ENCODE measurements at regions not wholly inside any gene's neighbourhood (a gene's known extent, or its start where the extent isn't known, plus 50 kb on each side); places are given as distances from the start of the nearest gene placed in this dataset.
A peak's percentile ranks its signal among the peaks of the same experiment; 100 is the strongest.

DNA sequence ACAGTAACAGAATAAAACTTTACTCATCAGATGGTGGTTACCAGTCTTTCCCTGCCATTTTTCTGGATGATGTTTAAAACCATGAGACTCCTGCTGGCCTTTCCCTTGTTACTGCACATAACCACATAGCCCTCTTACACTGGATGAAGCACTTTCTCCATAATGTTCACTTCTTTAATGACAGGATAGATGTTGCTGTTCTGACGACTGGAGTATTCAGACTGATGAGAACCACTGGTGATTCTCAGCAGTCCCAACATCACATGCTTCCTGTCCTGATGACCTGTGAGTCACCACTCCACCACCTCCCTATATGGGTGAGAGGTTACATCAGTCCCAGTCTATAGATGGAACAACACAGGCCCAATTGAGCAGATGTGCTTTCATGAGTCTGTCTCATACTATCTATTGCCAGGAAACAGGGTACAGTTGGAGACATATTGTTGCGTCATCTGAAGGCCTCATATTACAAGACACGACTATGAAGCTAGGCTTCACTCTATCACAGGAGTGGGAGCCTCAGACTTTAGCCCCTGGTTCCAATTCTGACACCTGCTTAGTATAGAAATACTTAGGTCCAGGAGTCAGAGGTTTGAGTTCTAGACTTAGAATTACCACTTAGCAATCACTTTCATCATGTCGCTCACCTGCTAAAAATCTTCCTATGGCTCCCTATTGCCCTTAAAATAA is 145.7 kb upstream of the KLF7 start:
- no peaks in the 10 kb centered on the region for H3K4me1 ChIP-seq (ENCODE audit: control insufficient read depth in 4 of 4, insufficient read depth in 4 of 4, low read length in 3 of 4)
- no peaks in the 10 kb centered on the region for H3K36me3 ChIP-seq (ENCODE audit: control insufficient read depth in 4 of 4, insufficient read depth in 3 of 4, low read depth in 1 of 4, low read length in 3 of 4)
- no peak overlapping the region for H3K27ac ChIP-seq (ENCODE audit: low read depth in 1 of 2, low read length in 2 of 2)
- H3K9ac ChIP-seq (ENCODE audit: low read depth in 1 of 2, low read length in 2 of 2): no peak overlapping the region
- WGBS: 78% methylated on average over 4 of the region's 4 CpGs
- no peak overlapping the region for H3K4me3 ChIP-seq (ENCODE audit: low read depth in 1 of 3, low read length in 3 of 3)
- peaks cover 0 to 7% (median 0%) of the 10 kb centered on the region in 4 donors for H3K27me3 ChIP-seq (ENCODE audit: control insufficient read depth in 4 of 4, insufficient read depth in 4 of 4, low read length in 3 of 4)
- H3K9me3 ChIP-seq (ENCODE audit: control insufficient read depth in 4 of 4, low read length in 3 of 4): no peaks in the 10 kb centered on the region
- no peak for DNase-seq (ENCODE audit: low spot score)
- TF ChIP-seq RAD21 (IDR thresholded peaks at IDR 0.05) (peak; percentile 34 to 44), HNF4A (conservative IDR thresholded peaks at IDR 0.05) (peak in 1 of 2 donors; percentile 5), JUND (IDR thresholded peaks at IDR 0.05) (peak; percentile 58 to 78), RXRA (IDR thresholded peaks at IDR 0.05) (peak; percentile 13 to 64), GABPA (IDR thresholded peaks at IDR 0.05 in 1 of 2, conservative IDR thresholded peaks at IDR 0.05 in 1 of 2) (no peak)
- TF ChIP-seq, protein P1, sequence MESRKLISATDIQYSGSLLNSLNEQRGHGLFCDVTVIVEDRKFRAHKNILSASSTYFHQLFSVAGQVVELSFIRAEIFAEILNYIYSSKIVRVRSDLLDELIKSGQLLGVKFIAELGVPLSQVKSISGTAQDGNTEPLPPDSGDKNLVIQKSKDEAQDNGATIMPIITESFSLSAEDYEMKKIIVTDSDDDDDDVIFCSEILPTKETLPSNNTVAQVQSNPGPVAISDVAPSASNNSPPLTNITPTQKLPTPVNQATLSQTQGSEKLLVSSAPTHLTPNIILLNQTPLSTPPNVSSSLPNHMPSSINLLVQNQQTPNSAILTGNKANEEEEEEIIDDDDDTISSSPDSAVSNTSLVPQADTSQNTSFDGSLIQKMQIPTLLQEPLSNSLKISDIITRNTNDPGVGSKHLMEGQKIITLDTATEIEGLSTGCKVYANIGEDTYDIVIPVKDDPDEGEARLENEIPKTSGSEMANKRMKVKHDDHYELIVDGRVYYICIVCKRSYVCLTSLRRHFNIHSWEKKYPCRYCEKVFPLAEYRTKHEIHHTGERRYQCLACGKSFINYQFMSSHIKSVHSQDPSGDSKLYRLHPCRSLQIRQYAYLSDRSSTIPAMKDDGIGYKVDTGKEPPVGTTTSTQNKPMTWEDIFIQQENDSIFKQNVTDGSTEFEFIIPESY (IDR thresholded peaks at IDR 0.05): no peak

DNA sequence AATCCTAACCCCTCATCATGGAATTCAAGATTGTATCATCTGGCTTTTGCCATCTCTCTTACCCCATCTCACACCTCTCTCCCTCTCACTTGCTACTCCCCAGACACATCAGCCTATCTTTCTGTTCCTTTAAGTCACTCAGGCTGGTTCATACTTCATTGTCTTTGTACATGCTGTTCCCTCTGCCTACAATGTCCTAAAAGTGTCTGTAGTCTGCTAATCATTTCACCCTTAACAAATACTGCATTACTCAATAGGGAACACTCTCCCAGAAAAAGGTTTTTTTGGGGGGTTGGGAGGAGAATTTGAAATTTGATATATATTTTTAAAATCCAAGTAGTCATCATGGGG is 146.2 kb upstream of the KLF7 start:
- no peak overlapping the region for H3K4me3 ChIP-seq (ENCODE audit: low read depth in 1 of 3, low read length in 3 of 3)
- H3K9ac ChIP-seq (ENCODE audit: low read depth in 1 of 2, low read length in 2 of 2): no peak overlapping the region
- H3K4me1 ChIP-seq (ENCODE audit: control insufficient read depth in 4 of 4, insufficient read depth in 4 of 4, low read length in 3 of 4): peaks cover 0 to 3% (median under 1%) of the 10 kb centered on the region in 4 donors
- no peaks in the 10 kb centered on the region for H3K36me3 ChIP-seq (ENCODE audit: control insufficient read depth in 4 of 4, insufficient read depth in 3 of 4, low read depth in 1 of 4, low read length in 3 of 4)
- DNase-seq (ENCODE audit: low spot score): no peak
- H3K27ac ChIP-seq (ENCODE audit: low read depth in 1 of 2, low read length in 2 of 2): no peak overlapping the region
- H3K9me3 ChIP-seq (ENCODE audit: control insufficient read depth in 4 of 4, low read length in 3 of 4): no peaks in the 10 kb centered on the region
- TF ChIP-seq FOXA2 (IDR thresholded peaks at IDR 0.05) (no peak), RAD21 (IDR thresholded peaks at IDR 0.05) (no peak), JUND (IDR thresholded peaks at IDR 0.05) (no peak), SP1 (IDR thresholded peaks at IDR 0.05) (no peak), GABPA (IDR thresholded peaks at IDR 0.05 in 1 of 2, conservative IDR thresholded peaks at IDR 0.05 in 1 of 2) (no peak), HNF4G (IDR thresholded peaks at IDR 0.05) (no peak), EGR1 (IDR thresholded peaks at IDR 0.05; ENCODE audit: low read depth in 2 of 2) (no peak), FOXA1 (IDR thresholded peaks at IDR 0.05) (no peak), NR2F2 (IDR thresholded peaks at IDR 0.05) (no peak), YY1 (IDR thresholded peaks at IDR 0.05) (no peak), HNF4A (conservative IDR thresholded peaks at IDR 0.05) (no peak), TAF1 (conservative IDR thresholded peaks at IDR 0.05) (no peak)
- TF ChIP-seq, protein P1 (IDR thresholded peaks at IDR 0.05): no peak
- TF ChIP-seq, protein P2, sequence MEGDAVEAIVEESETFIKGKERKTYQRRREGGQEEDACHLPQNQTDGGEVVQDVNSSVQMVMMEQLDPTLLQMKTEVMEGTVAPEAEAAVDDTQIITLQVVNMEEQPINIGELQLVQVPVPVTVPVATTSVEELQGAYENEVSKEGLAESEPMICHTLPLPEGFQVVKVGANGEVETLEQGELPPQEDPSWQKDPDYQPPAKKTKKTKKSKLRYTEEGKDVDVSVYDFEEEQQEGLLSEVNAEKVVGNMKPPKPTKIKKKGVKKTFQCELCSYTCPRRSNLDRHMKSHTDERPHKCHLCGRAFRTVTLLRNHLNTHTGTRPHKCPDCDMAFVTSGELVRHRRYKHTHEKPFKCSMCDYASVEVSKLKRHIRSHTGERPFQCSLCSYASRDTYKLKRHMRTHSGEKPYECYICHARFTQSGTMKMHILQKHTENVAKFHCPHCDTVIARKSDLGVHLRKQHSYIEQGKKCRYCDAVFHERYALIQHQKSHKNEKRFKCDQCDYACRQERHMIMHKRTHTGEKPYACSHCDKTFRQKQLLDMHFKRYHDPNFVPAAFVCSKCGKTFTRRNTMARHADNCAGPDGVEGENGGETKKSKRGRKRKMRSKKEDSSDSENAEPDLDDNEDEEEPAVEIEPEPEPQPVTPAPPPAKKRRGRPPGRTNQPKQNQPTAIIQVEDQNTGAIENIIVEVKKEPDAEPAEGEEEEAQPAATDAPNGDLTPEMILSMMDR (IDR thresholded peaks at IDR 0.05; ENCODE audit: low read depth, low read length, missing input control): no peak
- TF ChIP-seq, protein P3, sequence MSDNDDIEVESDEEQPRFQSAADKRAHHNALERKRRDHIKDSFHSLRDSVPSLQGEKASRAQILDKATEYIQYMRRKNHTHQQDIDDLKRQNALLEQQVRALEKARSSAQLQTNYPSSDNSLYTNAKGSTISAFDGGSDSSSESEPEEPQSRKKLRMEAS (IDR thresholded peaks at IDR 0.05): no peak
- TF ChIP-seq, protein P4, sequence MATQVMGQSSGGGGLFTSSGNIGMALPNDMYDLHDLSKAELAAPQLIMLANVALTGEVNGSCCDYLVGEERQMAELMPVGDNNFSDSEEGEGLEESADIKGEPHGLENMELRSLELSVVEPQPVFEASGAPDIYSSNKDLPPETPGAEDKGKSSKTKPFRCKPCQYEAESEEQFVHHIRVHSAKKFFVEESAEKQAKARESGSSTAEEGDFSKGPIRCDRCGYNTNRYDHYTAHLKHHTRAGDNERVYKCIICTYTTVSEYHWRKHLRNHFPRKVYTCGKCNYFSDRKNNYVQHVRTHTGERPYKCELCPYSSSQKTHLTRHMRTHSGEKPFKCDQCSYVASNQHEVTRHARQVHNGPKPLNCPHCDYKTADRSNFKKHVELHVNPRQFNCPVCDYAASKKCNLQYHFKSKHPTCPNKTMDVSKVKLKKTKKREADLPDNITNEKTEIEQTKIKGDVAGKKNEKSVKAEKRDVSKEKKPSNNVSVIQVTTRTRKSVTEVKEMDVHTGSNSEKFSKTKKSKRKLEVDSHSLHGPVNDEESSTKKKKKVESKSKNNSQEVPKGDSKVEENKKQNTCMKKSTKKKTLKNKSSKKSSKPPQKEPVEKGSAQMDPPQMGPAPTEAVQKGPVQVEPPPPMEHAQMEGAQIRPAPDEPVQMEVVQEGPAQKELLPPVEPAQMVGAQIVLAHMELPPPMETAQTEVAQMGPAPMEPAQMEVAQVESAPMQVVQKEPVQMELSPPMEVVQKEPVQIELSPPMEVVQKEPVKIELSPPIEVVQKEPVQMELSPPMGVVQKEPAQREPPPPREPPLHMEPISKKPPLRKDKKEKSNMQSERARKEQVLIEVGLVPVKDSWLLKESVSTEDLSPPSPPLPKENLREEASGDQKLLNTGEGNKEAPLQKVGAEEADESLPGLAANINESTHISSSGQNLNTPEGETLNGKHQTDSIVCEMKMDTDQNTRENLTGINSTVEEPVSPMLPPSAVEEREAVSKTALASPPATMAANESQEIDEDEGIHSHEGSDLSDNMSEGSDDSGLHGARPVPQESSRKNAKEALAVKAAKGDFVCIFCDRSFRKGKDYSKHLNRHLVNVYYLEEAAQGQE (IDR thresholded peaks at IDR 0.05): no peak
- TF ChIP-seq, protein P5, sequence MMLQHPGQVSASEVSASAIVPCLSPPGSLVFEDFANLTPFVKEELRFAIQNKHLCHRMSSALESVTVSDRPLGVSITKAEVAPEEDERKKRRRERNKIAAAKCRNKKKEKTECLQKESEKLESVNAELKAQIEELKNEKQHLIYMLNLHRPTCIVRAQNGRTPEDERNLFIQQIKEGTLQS (IDR thresholded peaks at IDR 0.05): no peak
- peaks cover 0 to 7% (median 0%) of the 10 kb centered on the region in 4 donors for H3K27me3 ChIP-seq (ENCODE audit: control insufficient read depth in 4 of 4, insufficient read depth in 4 of 4, low read length in 3 of 4)

All from liver (tissue), 8 donors.